OCI-LY3 (cell line): ENCODE measurements at regions not wholly inside any gene's neighbourhood (a gene's known extent, or its start where the extent isn't known, plus 50 kb on each side); places are given as distances from the start of the nearest gene placed in this dataset.

Experiments
- EZH2phosphoT487 ChIP-seq: fragments of 200-600 bp; shearing (Covaris generic); IDR thresholded peaks from 2 replicates; pipeline ENCODE4 v1.6.1; 2018; ENCODE audit warnings: antibody characterized with exemption, mixed run types, low read depth
- TF ChIP-seq, protein P1 (sequence below): fragments of 200-600, 300-600 bp; sonication (generic); IDR thresholded peaks from 2 replicates; pipeline ENCODE4 v1.5.1; 2014; ENCODE audit warnings: antibody characterized with exemption, low read length, low read depth

DNA sequence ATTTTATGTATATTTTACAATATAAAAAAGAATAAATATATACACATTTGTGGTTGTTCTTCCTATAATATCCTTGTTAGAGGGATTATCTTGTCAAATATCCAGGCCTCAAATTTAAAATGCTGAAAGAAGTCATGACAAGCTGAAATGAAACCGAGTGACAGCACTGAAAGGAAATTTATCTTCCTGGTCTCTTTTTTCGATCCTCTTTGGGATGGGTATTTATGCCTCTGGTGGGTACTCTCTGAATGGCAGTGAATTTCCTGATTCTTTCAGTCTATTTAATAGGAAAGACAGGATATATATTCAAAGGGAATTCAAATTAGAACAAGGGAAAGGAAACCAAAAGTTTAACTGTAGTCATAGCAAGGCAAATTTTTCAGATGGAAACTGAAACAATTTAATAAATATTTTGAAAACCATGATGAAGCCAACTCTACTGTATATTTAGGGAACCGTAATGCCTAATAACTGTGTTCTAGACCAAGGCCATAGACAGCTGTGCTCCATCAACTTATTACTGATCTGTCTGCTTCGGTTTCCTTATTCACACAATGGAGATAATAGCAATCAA is 97.9 kb downstream of the DLEU7 start:
- TF ChIP-seq, protein P1, sequence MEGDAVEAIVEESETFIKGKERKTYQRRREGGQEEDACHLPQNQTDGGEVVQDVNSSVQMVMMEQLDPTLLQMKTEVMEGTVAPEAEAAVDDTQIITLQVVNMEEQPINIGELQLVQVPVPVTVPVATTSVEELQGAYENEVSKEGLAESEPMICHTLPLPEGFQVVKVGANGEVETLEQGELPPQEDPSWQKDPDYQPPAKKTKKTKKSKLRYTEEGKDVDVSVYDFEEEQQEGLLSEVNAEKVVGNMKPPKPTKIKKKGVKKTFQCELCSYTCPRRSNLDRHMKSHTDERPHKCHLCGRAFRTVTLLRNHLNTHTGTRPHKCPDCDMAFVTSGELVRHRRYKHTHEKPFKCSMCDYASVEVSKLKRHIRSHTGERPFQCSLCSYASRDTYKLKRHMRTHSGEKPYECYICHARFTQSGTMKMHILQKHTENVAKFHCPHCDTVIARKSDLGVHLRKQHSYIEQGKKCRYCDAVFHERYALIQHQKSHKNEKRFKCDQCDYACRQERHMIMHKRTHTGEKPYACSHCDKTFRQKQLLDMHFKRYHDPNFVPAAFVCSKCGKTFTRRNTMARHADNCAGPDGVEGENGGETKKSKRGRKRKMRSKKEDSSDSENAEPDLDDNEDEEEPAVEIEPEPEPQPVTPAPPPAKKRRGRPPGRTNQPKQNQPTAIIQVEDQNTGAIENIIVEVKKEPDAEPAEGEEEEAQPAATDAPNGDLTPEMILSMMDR: no peak
- TF ChIP-seq EZH2phosphoT487: no peak
